A673 (cell line): ENCODE measurements at regions not wholly inside any gene's neighbourhood (a gene's known extent, or its start where the extent isn't known, plus 50 kb on each side); places are given as distances from the start of the nearest gene placed in this dataset.

Experiments used
- BruUV-seq: library from RNA; stranded (reverse); fragments of 400-500 nt; replicated peaks from 2 replicates; lab custom pipeline; 2021; lab: Mats Ljungman, UMichigan
- CTCF ChIA-PET: fragments of 300-600 bp; sonication (Branson Sonifier 250); formaldehyde crosslinking; loops from one replicate; lab custom pipeline; 2022; ENCODE audit warnings: antibody characterized with exemption; lab: Charles Lee
- POLR2A ChIA-PET: fragments of 300-600 bp; sonication (Branson Sonifier 250); formaldehyde crosslinking; loops from one replicate; lab custom pipeline; 2022; ENCODE audit warnings: antibody characterized with exemption; ENCODE audit not compliant: low non-redundant PET; lab: Charles Lee
- DNase-seq: peaks from one replicate; pipeline ENCODE4 v3.0.0-alpha.2; 2015; ENCODE audit warnings: low spot score
- H3K27ac ChIP-seq: fragments of 200-600 bp; sonication (generic); 2 replicates; pipeline ENCODE4 v1.5.1; 2016; ENCODE audit warnings: mixed run types, low read depth, mild to moderate bottlenecking, mixed read lengths, antibody characterized with exemption, low read length; ENCODE audit not compliant: poor library complexity, severe bottlenecking
- H3K27me3 ChIP-seq: fragments of 200-600 bp; sonication (generic); replicated peaks from 2 replicates; pipeline ENCODE4 v1.6.1; 2017; ENCODE audit warnings: mixed run types, low read depth, mild to moderate bottlenecking, mixed read lengths, antibody characterized with exemption, low read length; ENCODE audit not compliant: insufficient read depth, poor library complexity
- H3K36me3 ChIP-seq: fragments of 200-600 bp; sonication (generic); 2 replicates; pipeline ENCODE4 v1.6.1; 2016; ENCODE audit warnings: mixed run types, mild to moderate bottlenecking, mixed read lengths, antibody characterized with exemption, low read length; ENCODE audit not compliant: insufficient read depth, poor library complexity, severe bottlenecking
- H3K4me1 ChIP-seq: fragments of 200-600 bp; sonication (generic); 2 replicates; pipeline ENCODE4 v1.6.1; 2017; ENCODE audit warnings: mixed run types, mild to moderate bottlenecking, mixed read lengths, antibody characterized with exemption, low read length; ENCODE audit not compliant: insufficient read depth, poor library complexity, severe bottlenecking
- H3K4me3 ChIP-seq: fragments of 200-600 bp; sonication (generic); 2 replicates; pipeline ENCODE4 v1.5.1; 2016; ENCODE audit warnings: low read depth, mixed run types, mild to moderate bottlenecking, mixed read lengths, low read length; ENCODE audit not compliant: poor library complexity, severe bottlenecking
- H3K9me3 ChIP-seq: fragments of 200-600 bp; sonication (generic); 2 replicates; pipeline ENCODE4 v1.6.1; 2016; ENCODE audit warnings: mixed run types, low read depth, mild to moderate bottlenecking, mixed read lengths, antibody characterized with exemption, low read length; ENCODE audit not compliant: poor library complexity, severe bottlenecking
- CTCF ChIP-seq: fragments of 300-800, 200-600 bp; sonication (generic); conservative IDR thresholded peaks from 2 replicates; pipeline ENCODE4 v1.5.1; 2017; ENCODE audit warnings: low read depth, mild to moderate bottlenecking, antibody characterized with exemption, low read length, moderate library complexity, mixed read lengths
- EZH2 ChIP-seq: fragments of 200-600 bp; sonication (generic); IDR thresholded peaks from 2 replicates; pipeline ENCODE4 v1.6.1; 2017; ENCODE audit warnings: borderline replicate concordance, low read depth, mild to moderate bottlenecking, mixed read lengths, antibody characterized with exemption, low read length; ENCODE audit not compliant: poor library complexity, severe bottlenecking
- intact Hi-C: fragments of 100-400 bp; cut with micrococcal nuclease; formaldehyde crosslinking; loops from one replicate; pipeline ENCODE4 v1.10.0; 2022; ENCODE audit not compliant: unreplicated experiment

- Histone ChIP-seq H3K9me3 (no peaks in the 10 kb centered on the region), H3K36me3 (no peaks in the 10 kb centered on the region), H3K27me3 (no peaks in the 10 kb centered on the region), H3K4me1 (no peaks in the 10 kb centered on the region), H3K4me3 (no peak overlapping the region), H3K27ac (no peak overlapping the region)
- intact Hi-C loops: no loop called here
- ChIA-PET POLR2A (interaction anchor here (0.6 kb wide), 1 partner anchor 80 kb away, joined by 3 read pairs; no protein-coding TSS in a partner anchor), CTCF (no interaction called here)
- TF ChIP-seq CTCF (no peak), EZH2 (no peak)
- BruUV-seq: no TSS peak
- DNase-seq: no peak
Measured at GRCh38 chr2:136058262-136058661, 59.7 kb downstream of the CXCR4 start.

DNA sequence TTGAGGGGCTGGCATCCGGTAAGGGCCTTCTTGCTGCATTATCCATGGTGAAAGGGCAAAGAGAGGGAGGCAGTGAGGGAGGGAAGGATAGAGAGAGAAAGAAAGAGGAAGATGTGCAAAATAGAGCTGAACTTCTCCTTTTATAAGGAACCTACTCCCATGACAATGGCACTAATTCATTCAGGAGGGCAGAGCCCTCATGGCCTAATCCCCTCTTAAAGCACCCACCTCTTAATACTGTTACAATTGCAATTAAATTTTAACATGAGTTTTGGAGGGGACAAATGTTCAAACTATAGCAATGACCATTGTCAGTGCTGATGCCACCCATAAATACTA is 60.2 kb downstream of the CXCR4 start:
- no peak for DNase-seq
- H3K9me3 ChIP-seq: no peaks in the 10 kb centered on the region
- no peak overlapping the region for H3K27ac ChIP-seq
- no peaks in the 10 kb centered on the region for H3K27me3 ChIP-seq
- ChIA-PET POLR2A (no interaction called here), CTCF (no interaction called here)
- H3K36me3 ChIP-seq: no peaks in the 10 kb centered on the region
- no peak for TF ChIP-seq EZH2
- no peak for TF ChIP-seq CTCF
- no peak overlapping the region for H3K4me3 ChIP-seq
- H3K4me1 ChIP-seq: no peaks in the 10 kb centered on the region
- no TSS peak for BruUV-seq
- intact Hi-C loops: no loop called here

DNA sequence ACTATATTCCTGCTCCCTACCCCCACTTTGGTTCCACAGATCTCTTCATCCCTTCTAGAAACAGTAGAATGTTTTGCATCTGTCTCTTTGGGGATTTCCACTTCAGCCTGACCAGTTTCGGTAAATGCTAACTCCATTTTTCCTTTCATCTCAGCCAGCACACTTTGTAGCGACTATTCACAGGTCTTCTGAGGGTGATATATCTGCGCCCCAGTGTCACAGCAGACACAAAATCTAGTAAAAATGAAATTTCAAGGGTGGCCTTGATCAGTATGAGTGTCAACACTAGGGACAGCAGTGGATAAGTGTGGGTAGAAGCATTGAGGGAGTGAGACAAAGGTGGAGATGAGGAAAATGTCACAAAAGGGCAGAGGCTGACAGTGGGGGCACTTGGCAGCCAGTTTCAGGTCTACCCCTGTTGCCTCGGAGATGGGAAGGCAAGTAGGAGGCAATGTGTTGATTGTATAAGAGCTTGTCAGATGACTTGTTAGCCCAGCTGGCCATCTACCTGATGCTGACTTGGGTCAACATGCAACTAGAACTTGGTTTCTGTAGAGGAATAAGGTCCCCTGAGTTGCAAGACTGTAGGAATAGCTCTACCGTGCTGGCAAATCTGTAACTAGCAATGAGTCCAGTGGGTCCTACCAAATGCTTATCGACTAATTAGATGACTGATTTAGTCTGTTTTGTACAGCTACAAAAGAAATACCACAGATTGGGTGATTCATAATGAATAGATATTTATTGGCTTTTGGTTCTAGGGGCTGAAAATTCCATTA is 60.7 kb downstream of the CXCR4 start:
- BruUV-seq: no TSS peak
- Histone ChIP-seq H3K4me3 (no peak overlapping the region), H3K27ac (no peak overlapping the region), H3K4me1 (no peaks in the 10 kb centered on the region), H3K27me3 (no peaks in the 10 kb centered on the region), H3K9me3 (no peaks in the 10 kb centered on the region), H3K36me3 (no peaks in the 10 kb centered on the region)
- TF ChIP-seq EZH2: no peak
- no peak for TF ChIP-seq CTCF
- POLR2A ChIA-PET: no interaction called here
- CTCF ChIA-PET: no interaction called here
- intact Hi-C loops: no loop called here
- DNase-seq: no peak
